ENCODE measurements at regions not wholly inside any gene's neighbourhood (a gene's known extent, or its start where the extent isn't known, plus 50 kb on each side); places are given as distances from the start of the nearest gene placed in this dataset.

- no peak for DNase-seq
Measured at GRCh38 chr5:30117135-30117534, 1076.4 kb upstream of the CDH6 start.

- DNase-seq: no peak
Measured at GRCh38 chr5:30113542-30113941, 1079.9 kb upstream of the CDH6 start.

- DNase-seq: no peak
Measured at GRCh38 chr5:30112867-30113266, 1080.6 kb upstream of the CDH6 start.

GRCh38 chr5:30108051-30108450 is 1085.4 kb upstream of the CDH6 start:
- DNase-seq: no peak

- DNase-seq: peak; percentile 1
Measured at GRCh38 chr5:30106596-30106995, 1086.9 kb upstream of the CDH6 start.

- DNase-seq: no peak
Measured at GRCh38 chr5:30104872-30105596, 1088.5 kb upstream of the CDH6 start.

GRCh38 chr5:30103452-30104202 is 1089.9 kb upstream of the CDH6 start:
- DNase-seq: no peak

GRCh38 chr5:30103052-30103451 is 1090.4 kb upstream of the CDH6 start:
- DNase-seq: no peak

- DNase-seq: no peak
Measured at GRCh38 chr5:30102185-30102584, 1091.3 kb upstream of the CDH6 start.

GRCh38 chr5:30100929-30101328 is 1092.6 kb upstream of the CDH6 start:
- DNase-seq: no peak

GRCh38 chr5:30100148-30100713 is 1093.3 kb upstream of the CDH6 start:
- no peak for DNase-seq

- no peak for DNase-seq
Measured at GRCh38 chr5:30099634-30100033, 1093.9 kb upstream of the CDH6 start.

GRCh38 chr5:30098940-30099339 is 1094.5 kb upstream of the CDH6 start:
- DNase-seq: no peak

- DNase-seq: no peak
Measured at GRCh38 chr5:30092548-30092947, 1100.9 kb upstream of the CDH6 start.

- DNase-seq: no peak
Measured at GRCh38 chr5:30069441-30070263, 1123.8 kb upstream of the CDH6 start.

- DNase-seq: no peak
Measured at GRCh38 chr5:30063503-30063902, 1130.0 kb upstream of the CDH6 start.

GRCh38 chr5:30051976-30052375 is 1141.5 kb upstream of the CDH6 start:
- no peak for DNase-seq

- DNase-seq: no peak
Measured at GRCh38 chr5:30050056-30050815, 1143.2 kb upstream of the CDH6 start.

- DNase-seq: no peak
Measured at GRCh38 chr5:30042677-30043076, 1150.8 kb upstream of the CDH6 start.

GRCh38 chr5:30041831-30042385 is 1151.6 kb upstream of the CDH6 start:
- no peak for DNase-seq

GRCh38 chr5:30041291-30041690 is 1152.2 kb upstream of the CDH6 start:
- no peak for DNase-seq

- no peak for DNase-seq
Measured at GRCh38 chr5:30040488-30041118, 1152.9 kb upstream of the CDH6 start.
